ENCODE measurements at regions not wholly inside any gene's neighbourhood (a gene's known extent, or its start where the extent isn't known, plus 50 kb on each side); places are given as distances from the start of the nearest gene placed in this dataset.

DNA sequence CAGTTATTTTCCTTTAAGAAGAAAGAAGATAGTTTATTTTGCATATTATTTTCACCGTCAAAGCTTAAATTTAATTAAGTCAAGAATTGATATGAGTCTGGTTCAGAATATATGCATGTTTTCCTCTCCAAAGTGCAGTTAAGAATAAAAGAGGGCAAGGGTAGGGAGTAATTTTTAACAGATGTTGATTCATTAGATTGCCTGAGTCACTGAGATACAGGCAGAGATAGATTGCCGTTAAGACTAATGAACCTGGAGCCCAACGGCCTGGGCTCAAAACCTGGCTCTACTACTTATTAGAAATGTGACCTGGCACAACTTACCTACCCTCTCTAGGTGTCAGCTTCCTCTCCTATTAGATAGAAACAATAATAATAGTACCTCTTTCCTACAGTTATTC lies 1037.4 kb upstream of the PABPC4L start:
- DNase-seq, result no peak
- intact Hi-C loops (cut with micrococcal nuclease), result no loop called here
- H3K27ac Mint-ChIP-seq, result no peak overlapping the region
- POLR2A ChIA-PET, result no interaction called here
- H3K4me3 Mint-ChIP-seq, result no peak overlapping the region
- CTCF ChIA-PET, result no interaction called here
- H3K27me3 Mint-ChIP-seq, result no peaks in the 10 kb centered on the region
- no peaks in the 10 kb centered on the region for H3K36me3 Mint-ChIP-seq
- H3K9me3 Mint-ChIP-seq, result peaks cover 7% of the 10 kb centered on the region
- H3K4me1 Mint-ChIP-seq (ENCODE audit: low read depth), result no peaks in the 10 kb centered on the region

DNA sequence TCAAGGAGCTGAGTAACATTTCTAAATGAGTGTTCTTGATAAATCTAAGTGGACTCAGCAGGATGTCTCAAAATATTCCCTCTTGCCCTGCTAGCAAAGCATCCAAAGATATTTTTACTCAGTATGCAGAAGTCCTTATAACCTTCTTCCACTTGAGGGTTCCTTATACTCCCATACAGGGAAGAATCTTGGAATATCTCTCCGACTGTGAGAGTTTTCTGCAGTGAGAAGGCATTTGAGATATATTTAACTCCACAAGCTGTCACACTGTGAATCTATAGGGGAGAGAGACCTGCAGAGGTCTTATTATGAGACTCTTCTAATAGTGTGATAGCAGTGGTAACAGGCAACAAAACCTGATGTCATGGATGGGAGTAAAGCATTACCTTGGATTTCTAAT lies 1034.5 kb upstream of the PABPC4L start:
- intact Hi-C loops (cut with micrococcal nuclease), result no loop called here
- no peak overlapping the region for H3K4me3 Mint-ChIP-seq

DNA sequence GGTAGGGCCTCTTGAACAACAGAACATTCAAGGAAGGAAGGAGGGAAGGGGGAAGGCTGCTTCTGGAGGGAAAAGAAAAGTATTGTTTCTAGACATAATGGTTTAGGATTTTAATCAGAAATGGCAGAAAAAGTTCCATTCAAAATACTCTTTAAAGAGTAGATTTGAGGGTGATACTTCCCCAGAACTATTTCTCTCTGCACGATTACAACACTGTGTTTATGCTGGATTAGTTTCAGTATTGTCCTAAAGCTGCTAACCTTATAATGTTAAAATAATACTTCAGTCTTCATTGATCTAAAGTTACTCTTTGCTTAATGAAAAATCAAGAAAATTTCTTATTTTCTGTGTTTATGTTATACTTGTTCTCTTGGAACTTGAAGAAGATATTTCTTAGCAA lies 1026.3 kb upstream of the PABPC4L start:
- Mint-ChIP-seq H3K36me3 (no peaks in the 10 kb centered on the region), H3K4me1 (ENCODE audit: low read depth) (no peaks in the 10 kb centered on the region), H3K4me3 (no peak overlapping the region), H3K27ac (no peak overlapping the region), H3K27me3 (no peaks in the 10 kb centered on the region), H3K9me3 (peaks cover 11% of the 10 kb centered on the region)
- intact Hi-C loops (cut with micrococcal nuclease), result no loop called here
- ChIA-PET CTCF (no interaction called here), POLR2A (no interaction called here)
- no peak for DNase-seq

More for the DNA sequence above, 1034.5 kb upstream of the PABPC4L start:
- CTCF ChIA-PET, result no interaction called here
- no peak for DNase-seq
- Mint-ChIP-seq H3K27me3 (no peaks in the 10 kb centered on the region), H3K27ac (no peak overlapping the region), H3K4me1 (ENCODE audit: low read depth) (no peaks in the 10 kb centered on the region), H3K9me3 (peaks cover 3% of the 10 kb centered on the region), H3K36me3 (no peaks in the 10 kb centered on the region)
- POLR2A ChIA-PET, result no interaction called here

DNA sequence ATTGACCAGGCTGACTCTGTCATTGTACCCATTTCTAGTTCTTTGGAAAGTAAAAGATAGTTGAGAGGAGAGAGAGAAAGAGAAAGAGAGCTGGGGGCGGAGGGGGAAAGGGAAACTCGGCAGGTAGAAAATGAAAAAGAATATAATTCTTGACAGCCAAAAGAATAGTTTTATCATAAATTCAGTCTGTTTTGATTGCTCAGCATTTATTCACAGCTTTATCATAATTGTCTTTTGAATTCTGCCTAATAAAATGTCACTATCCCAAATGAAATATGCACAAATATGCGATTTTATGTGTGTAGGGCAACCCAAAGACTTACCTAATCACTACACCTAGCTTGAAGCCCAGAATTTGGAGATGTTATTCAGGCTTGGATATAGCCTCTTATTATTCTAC lies 1024.0 kb upstream of the PABPC4L start:
- Mint-ChIP-seq H3K9me3 (peaks cover 11% of the 10 kb centered on the region), H3K27me3 (no peaks in the 10 kb centered on the region), H3K27ac (no peak overlapping the region), H3K4me1 (ENCODE audit: low read depth) (no peaks in the 10 kb centered on the region), H3K4me3 (no peak overlapping the region), H3K36me3 (no peaks in the 10 kb centered on the region)
- no peak for DNase-seq
- ChIA-PET POLR2A (no interaction called here), CTCF (no interaction called here)
- intact Hi-C loops (cut with micrococcal nuclease), result no loop called here

DNA sequence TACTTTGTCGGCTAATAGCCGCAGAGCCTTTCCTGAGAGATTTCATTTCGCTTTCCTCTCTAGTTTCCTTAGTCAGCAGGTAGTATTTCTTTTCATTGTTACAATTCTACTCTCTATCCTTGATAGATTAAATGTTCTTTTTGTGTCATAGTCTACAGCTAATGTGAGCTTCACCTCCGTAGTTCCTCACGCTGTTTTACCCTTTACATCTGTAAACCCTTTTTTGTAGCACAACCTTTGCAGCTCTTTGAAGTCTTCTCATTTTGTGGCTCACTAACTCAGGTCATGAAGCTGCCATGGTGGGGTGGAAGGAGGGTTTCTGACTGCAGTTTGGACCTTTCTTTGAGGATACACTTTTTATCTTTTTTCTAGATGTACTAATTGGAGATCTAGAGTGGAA lies 1008.8 kb upstream of the PABPC4L start:
- Mint-ChIP-seq H3K9me3 (peaks cover 9% of the 10 kb centered on the region), H3K27ac (no peak overlapping the region), H3K4me3 (no peak overlapping the region), H3K36me3 (no peaks in the 10 kb centered on the region), H3K27me3 (no peaks in the 10 kb centered on the region), H3K4me1 (ENCODE audit: low read depth) (no peaks in the 10 kb centered on the region)
- intact Hi-C loops (cut with micrococcal nuclease), result no loop called here
- CTCF ChIA-PET, result no interaction called here
- no peak for DNase-seq
- POLR2A ChIA-PET, result no interaction called here

DNA sequence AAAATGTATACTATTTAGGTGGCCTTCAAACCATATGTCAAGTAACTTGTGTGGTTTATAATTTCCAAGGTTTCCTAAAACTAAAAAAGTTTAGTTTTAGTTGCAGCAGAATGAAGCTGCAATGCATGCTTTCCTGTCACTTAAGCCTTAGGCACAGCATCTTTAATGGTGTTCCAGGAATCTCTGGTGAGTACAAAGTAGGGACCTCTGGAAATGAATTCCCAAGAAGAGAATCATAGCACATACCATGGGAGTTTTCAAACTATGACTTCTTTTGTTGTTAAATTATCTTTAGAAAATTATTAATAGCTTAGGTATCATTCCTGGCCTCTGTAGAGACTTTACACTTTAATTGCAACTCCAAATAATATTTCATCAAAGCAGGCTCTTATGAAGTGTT lies 1005.9 kb upstream of the PABPC4L start:
- H3K27me3 Mint-ChIP-seq, result no peaks in the 10 kb centered on the region

DNA sequence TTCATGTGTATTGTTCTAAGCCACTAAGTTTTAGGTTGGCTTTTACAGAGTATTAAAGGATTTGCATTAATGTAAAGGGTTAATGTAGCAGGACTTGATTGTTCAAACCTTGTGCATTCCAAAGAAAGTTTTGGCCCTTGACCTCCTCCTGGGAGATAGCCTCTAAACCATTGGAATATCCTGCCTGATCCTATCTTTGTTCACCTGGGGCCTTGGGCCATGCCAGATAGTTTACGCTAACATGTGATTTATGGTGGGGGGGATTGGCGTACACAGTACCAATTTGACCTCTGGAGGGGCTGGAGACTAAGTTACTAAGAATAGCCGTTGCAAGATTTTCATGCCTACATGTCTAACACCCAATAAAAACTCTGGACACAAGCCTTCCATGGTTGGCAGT lies 1002.7 kb upstream of the PABPC4L start:
- Mint-ChIP-seq H3K9me3 (peaks cover 6% of the 10 kb centered on the region), H3K27me3 (no peaks in the 10 kb centered on the region), H3K4me3 (no peak overlapping the region), H3K27ac (no peak overlapping the region), H3K36me3 (no peaks in the 10 kb centered on the region), H3K4me1 (ENCODE audit: low read depth) (no peaks in the 10 kb centered on the region)
- DNase-seq, result no peak
- intact Hi-C loops (cut with micrococcal nuclease), result no loop called here
- ChIA-PET POLR2A (no interaction called here), CTCF (no interaction called here)

More for the DNA sequence above, 1005.9 kb upstream of the PABPC4L start:
- DNase-seq, result no peak
- H3K9me3 Mint-ChIP-seq, result peaks cover 9% of the 10 kb centered on the region
- H3K36me3 Mint-ChIP-seq, result no peaks in the 10 kb centered on the region
- no peaks in the 10 kb centered on the region for H3K4me1 Mint-ChIP-seq (ENCODE audit: low read depth)
- intact Hi-C loops (cut with micrococcal nuclease), result no loop called here
- ChIA-PET POLR2A (no interaction called here), CTCF (no interaction called here)
- H3K27ac Mint-ChIP-seq, result no peak overlapping the region
- no peak overlapping the region for H3K4me3 Mint-ChIP-seq

DNA sequence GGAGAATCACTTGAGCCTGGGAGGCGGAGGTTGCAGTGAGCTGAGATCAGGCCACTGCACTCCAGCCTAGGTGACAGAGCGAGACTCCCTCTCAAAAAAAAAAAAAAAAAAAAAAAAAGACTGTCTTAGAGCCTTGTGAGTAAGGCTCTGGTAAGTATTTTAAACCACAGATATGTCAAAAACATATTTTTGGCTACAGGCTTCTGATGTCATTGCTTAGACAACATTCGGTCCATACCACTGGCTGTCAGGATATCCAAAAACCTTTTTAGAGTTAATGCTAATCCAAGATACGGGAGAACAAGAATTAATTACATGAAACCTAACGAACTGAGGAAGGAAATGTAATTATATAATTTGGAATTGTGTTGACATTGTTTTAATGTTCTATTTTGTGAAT lies 999.5 kb upstream of the PABPC4L start:
- H3K27ac Mint-ChIP-seq, result no peak overlapping the region
- intact Hi-C loops (cut with micrococcal nuclease), result no loop called here
- CTCF ChIA-PET, result no interaction called here

DNA sequence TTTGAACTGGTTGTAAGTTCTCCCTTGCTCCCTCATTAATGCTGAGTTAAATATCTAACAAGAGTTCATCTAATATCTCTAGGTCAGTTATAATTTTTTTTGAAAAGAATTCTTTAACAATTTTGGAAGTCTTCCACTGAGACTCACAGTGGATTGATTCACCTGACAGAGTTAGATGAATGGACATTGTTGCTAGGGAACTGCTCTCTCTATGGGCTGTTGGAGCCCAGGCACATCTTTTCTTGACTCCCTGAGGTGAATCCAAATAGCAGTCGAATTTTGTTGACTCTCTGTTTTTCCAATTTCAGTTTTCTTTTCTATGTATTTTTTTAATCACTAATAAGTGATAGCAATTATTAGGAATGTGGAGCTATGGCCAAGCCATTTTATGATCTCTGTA lies 996.1 kb upstream of the PABPC4L start:
- no peak overlapping the region for H3K27ac Mint-ChIP-seq
- DNase-seq, result no peak
- no peak overlapping the region for H3K4me3 Mint-ChIP-seq
- intact Hi-C loops (cut with micrococcal nuclease), result no loop called here
- no peaks in the 10 kb centered on the region for H3K27me3 Mint-ChIP-seq
- H3K36me3 Mint-ChIP-seq, result no peaks in the 10 kb centered on the region
- ChIA-PET POLR2A (no interaction called here), CTCF (no interaction called here)
- no peaks in the 10 kb centered on the region for H3K4me1 Mint-ChIP-seq (ENCODE audit: low read depth)
- no peaks in the 10 kb centered on the region for H3K9me3 Mint-ChIP-seq

More for the DNA sequence above, 999.5 kb upstream of the PABPC4L start:
- Mint-ChIP-seq H3K4me1 (ENCODE audit: low read depth) (no peaks in the 10 kb centered on the region), H3K4me3 (no peak overlapping the region), H3K27me3 (no peaks in the 10 kb centered on the region), H3K36me3 (no peaks in the 10 kb centered on the region), H3K9me3 (peaks cover 3% of the 10 kb centered on the region)
- POLR2A ChIA-PET, result no interaction called here
- DNase-seq, result no peak

DNA sequence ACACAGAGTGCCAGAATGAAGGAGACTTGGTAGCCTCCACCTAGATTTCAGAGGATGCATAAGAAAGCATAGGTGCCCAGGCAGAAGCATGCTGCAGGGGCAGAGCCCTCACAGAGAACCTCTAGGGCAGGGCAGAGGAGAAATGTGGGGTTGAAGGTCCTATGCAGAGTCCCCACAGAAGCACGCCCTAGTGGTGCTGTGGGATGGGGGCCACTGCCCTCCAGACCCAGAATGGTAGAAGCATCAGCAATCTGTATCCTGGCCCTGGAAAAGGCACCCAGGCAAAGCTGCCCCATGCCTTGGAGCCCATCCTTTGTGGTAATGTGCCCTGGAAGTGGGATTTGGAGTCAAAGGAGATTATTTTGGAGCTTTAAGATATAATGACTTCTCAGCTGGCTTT lies 992.9 kb upstream of the PABPC4L start:
- ChIA-PET CTCF (no interaction called here), POLR2A (no interaction called here)
- DNase-seq, result no peak
- intact Hi-C loops (cut with micrococcal nuclease), result no loop called here
- Mint-ChIP-seq H3K9me3 (no peaks in the 10 kb centered on the region), H3K27me3 (no peaks in the 10 kb centered on the region), H3K27ac (no peak overlapping the region), H3K36me3 (no peaks in the 10 kb centered on the region), H3K4me3 (no peak overlapping the region), H3K4me1 (ENCODE audit: low read depth) (no peaks in the 10 kb centered on the region)

DNA sequence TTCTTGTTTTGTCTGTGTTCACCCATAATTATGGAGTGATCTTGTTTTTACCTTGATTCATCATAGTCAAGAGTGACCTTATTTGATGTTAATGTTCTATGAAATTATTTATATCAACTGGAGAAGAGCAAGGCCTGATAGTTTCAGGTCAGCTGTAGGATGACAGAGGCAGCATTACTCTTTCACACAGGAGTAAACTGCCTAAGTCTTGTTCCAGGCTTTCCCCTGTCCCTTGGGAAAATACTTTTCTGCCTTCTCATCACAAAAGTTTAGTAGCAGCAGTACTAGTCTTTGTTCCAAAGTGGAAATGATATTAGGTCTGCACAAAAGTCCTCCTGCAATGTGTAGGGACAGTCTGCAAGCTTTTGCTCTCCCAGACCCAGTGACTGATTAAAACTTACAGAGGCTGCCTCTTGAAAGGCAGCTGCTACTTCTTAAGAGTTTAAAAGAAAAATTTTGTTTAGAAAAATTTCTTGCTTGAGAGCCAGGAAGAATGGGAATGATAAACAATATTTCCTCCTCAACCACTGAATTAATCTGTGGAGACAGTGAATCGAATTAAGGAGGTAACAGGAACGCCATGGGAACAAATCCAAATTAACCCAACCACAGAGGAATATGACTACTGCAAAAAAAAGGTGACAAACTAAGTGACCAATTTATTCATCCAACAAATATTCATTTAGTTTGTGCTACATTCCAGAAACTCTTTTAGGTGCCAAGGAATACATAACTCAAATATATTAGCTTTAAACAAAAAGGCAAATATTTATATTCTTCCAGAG lies 991.4 kb upstream of the PABPC4L start:
- Mint-ChIP-seq H3K4me3 (no peak overlapping the region), H3K27ac (no peak overlapping the region), H3K27me3 (no peaks in the 10 kb centered on the region), H3K9me3 (no peaks in the 10 kb centered on the region), H3K36me3 (no peaks in the 10 kb centered on the region), H3K4me1 (ENCODE audit: low read depth) (no peaks in the 10 kb centered on the region)
- CTCF ChIA-PET, result no interaction called here
- DNase-seq, result no peak
- intact Hi-C loops (cut with micrococcal nuclease), result no loop called here
- POLR2A ChIA-PET, result no interaction called here

DNA sequence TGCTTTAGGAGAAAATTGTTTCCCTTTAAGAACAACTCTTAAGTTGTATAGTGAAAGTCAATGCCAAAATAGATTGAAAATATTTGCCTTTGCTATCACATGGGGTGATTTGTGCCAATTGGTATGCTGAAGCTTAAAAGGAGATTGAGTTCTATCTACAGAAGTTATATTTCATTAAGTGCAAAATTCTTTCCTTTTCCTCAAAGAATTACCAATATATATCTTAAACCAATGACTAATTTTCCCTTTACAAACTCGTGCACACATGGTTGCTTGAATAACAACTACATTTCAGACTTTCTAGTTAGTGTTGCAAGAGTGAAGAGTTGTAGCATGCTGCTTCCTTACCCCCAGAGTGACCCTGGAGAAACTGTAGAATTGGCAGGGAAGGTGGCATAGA lies 990.0 kb upstream of the PABPC4L start:
- DNase-seq, result no peak
- ChIA-PET POLR2A (no interaction called here), CTCF (no interaction called here)
- no peak overlapping the region for H3K4me3 Mint-ChIP-seq
- H3K9me3 Mint-ChIP-seq, result no peaks in the 10 kb centered on the region
- H3K27ac Mint-ChIP-seq, result no peak overlapping the region
- H3K36me3 Mint-ChIP-seq, result no peaks in the 10 kb centered on the region
- intact Hi-C loops (cut with micrococcal nuclease), result no loop called here
- no peaks in the 10 kb centered on the region for H3K27me3 Mint-ChIP-seq
- H3K4me1 Mint-ChIP-seq (ENCODE audit: low read depth), result no peaks in the 10 kb centered on the region

DNA sequence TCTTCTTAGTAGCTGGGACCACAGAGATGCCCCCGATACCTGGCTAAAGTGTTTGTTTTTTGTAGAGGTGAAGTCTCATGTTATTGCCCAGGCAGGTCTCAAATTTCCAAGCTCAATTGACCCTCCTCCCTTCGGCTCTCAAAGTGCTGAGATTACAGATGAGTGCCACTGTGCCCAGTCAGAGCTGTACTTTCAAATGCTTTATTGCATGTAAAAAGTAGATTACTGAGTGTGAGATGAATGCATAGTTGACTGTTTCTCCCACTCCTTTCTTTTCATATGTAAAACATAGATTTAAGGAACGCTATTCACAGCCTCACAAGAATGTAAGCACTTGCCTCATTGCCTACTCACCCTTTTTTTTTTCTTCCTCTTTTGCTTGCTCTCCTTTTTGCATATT lies 984.4 kb upstream of the PABPC4L start:
- ChIA-PET CTCF (no interaction called here), POLR2A (no interaction called here)
- no peak overlapping the region for H3K27ac Mint-ChIP-seq
- H3K27me3 Mint-ChIP-seq, result no peaks in the 10 kb centered on the region
- no peaks in the 10 kb centered on the region for H3K4me1 Mint-ChIP-seq (ENCODE audit: low read depth)
- H3K36me3 Mint-ChIP-seq, result no peaks in the 10 kb centered on the region
- H3K4me3 Mint-ChIP-seq, result no peak overlapping the region
- no peak for DNase-seq
- intact Hi-C loops (cut with micrococcal nuclease), result no loop called here
- H3K9me3 Mint-ChIP-seq, result peaks cover 4% of the 10 kb centered on the region

DNA sequence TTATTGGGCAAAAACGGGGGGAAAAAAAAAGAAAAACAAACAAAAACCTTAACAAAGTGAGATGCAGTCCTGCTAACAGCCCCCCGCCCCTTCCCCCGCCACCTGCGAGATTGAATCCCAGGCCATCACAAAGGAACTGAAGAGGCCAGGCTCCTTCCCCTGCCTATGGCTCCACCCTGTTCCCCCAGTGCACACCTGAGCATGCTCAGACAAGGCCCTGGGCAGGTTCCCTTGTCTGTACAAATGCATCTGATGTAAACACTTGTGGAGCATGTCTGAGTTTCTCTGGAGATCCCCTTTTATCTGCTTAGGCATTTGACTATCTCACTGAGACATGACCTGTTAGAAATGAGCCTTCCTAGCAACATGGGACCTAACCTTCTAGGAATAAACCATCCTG lies 983.7 kb upstream of the PABPC4L start:
- Mint-ChIP-seq H3K4me3 (no peak overlapping the region), H3K27ac (no peak overlapping the region), H3K36me3 (no peaks in the 10 kb centered on the region), H3K27me3 (no peaks in the 10 kb centered on the region), H3K4me1 (ENCODE audit: low read depth) (no peaks in the 10 kb centered on the region), H3K9me3 (peaks cover 6% of the 10 kb centered on the region)
- CTCF ChIA-PET, result no interaction called here
- no peak for DNase-seq
- intact Hi-C loops (cut with micrococcal nuclease), result no loop called here
- POLR2A ChIA-PET, result no interaction called here
